ENCODE measurements at regions not wholly inside any gene's neighbourhood (a gene's known extent, or its start where the extent isn't known, plus 50 kb on each side); places are given as distances from the start of the nearest gene placed in this dataset.
"Not testable (repeated sequence)": the region's sequence is repeated elsewhere in the genome, so short reads cannot be mapped to it uniquely, and the experiment has no call there.

DNA sequence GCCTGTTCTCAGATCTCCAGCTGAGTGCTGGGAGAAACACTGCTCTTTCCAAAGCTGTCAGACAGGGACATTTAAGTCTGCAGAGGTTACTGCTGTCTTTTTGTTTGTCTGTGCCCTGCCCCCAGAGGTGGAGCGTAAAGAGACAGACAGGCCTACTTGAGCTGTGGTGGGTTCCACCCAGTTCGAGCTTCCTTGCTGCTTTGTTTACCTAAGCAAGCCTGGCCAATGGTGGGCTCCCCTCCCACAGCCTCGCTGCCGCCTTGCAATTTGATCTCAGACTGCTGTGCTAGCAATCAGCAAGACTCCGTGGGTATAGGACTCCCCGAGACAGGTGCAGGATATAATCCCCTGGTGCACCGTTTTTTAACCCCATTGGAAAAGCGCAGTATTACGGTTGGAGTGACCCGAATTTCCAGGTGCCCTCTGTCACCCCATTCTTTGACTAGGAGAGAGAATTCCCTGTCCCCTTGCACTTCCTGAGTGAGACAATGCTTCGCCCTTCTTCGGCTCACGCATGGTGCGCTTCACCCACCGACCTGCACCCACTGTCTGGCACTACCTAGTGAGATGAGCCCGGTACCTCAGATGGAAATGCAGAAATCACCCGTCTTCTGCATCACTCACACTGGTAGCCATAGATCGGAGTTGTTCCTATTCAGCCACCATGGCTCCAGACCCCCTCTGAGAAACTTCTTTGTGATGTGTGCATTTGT is 650.3 kb upstream of the ALG10B start:
- Histone ChIP-seq H3K27ac (ENCODE audit: low read depth, low read length, poor library complexity, severe bottlenecking) (no peak overlapping the region), H3K79me2 (ENCODE audit: insufficient read depth, low read depth, low read length) (no peaks in the 10 kb centered on the region), H4K20me1 (ENCODE audit: insufficient read depth, low read length) (no peaks in the 10 kb centered on the region), H3K9me3 (ENCODE audit: low read length) (no peaks in the 10 kb centered on the region), H2AFZ (ENCODE audit: low read length) (no peak overlapping the region), H3K4me1 (ENCODE audit: insufficient read depth, low read length, poor library complexity, severe bottlenecking) (no peaks in the 10 kb centered on the region), H3K4me3 (ENCODE audit: low read depth, low read length, poor library complexity, severe bottlenecking) (no peak overlapping the region), H3K4me2 (ENCODE audit: low read length) (no peak overlapping the region), H3K9me2 (ENCODE audit: insufficient read depth, low read length) (no peaks in the 10 kb centered on the region), H3K36me3 (ENCODE audit: insufficient read depth, low read length) (no peaks in the 10 kb centered on the region)
- TF ChIP-seq, protein P1, sequence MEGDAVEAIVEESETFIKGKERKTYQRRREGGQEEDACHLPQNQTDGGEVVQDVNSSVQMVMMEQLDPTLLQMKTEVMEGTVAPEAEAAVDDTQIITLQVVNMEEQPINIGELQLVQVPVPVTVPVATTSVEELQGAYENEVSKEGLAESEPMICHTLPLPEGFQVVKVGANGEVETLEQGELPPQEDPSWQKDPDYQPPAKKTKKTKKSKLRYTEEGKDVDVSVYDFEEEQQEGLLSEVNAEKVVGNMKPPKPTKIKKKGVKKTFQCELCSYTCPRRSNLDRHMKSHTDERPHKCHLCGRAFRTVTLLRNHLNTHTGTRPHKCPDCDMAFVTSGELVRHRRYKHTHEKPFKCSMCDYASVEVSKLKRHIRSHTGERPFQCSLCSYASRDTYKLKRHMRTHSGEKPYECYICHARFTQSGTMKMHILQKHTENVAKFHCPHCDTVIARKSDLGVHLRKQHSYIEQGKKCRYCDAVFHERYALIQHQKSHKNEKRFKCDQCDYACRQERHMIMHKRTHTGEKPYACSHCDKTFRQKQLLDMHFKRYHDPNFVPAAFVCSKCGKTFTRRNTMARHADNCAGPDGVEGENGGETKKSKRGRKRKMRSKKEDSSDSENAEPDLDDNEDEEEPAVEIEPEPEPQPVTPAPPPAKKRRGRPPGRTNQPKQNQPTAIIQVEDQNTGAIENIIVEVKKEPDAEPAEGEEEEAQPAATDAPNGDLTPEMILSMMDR (conservative IDR thresholded peaks at IDR 0.05; ENCODE audit: low read length) = no peak
- no peak for TF ChIP-seq EZH2phosphoT487 (IDR thresholded peaks at IDR 0.05; ENCODE audit: borderline replicate concordance, low read depth, low read length)
- intact Hi-C loops (cut with micrococcal nuclease; ENCODE audit: unreplicated experiment) = no loop called here
- POLR2A ChIA-PET = no interaction called here
- no peak for DNase-seq (ENCODE audit: low spot score)
- BruUV-seq (replicated peaks) = no TSS peak
- CTCF ChIA-PET (ENCODE audit: unreplicated experiment) = no interaction called here

DNA sequence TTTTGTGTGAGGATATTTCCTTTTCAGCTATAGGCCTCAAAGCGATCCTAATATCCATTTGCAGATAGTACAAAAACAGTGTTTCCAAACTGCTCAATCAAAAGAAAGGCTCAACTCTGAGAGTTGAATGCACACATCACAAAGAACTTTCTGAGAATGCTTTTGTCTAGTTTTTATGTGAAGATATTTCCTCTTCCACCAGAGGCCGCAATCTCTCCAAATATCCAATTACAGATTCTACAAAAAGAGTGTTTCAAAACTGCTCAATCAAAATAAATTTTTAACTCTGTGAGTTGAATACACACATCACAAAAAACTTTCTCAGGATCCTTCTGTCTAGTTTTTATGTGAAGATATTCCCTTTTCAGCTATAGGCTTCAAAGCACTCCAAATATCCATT is 648.0 kb upstream of the ALG10B start:
- POLR2A ChIA-PET = not testable (repeated sequence)

More for the DNA sequence above, 648.0 kb upstream of the ALG10B start:
- BruUV-seq (replicated peaks); DNase-seq (ENCODE audit: low spot score); H3K9me3 ChIP-seq (ENCODE audit: low read length); H3K4me2 ChIP-seq (ENCODE audit: low read length); CTCF ChIA-PET (ENCODE audit: unreplicated experiment); H4K20me1 ChIP-seq (ENCODE audit: insufficient read depth, low read length); H2AFZ ChIP-seq (ENCODE audit: low read length); intact Hi-C loops (cut with micrococcal nuclease; ENCODE audit: unreplicated experiment); H3K27ac ChIP-seq (ENCODE audit: low read depth, low read length, poor library complexity, severe bottlenecking); H3K36me3 ChIP-seq (ENCODE audit: insufficient read depth, low read length); H3K9me2 ChIP-seq (ENCODE audit: insufficient read depth, low read length); H3K79me2 ChIP-seq (ENCODE audit: insufficient read depth, low read depth, low read length); H3K4me1 ChIP-seq (ENCODE audit: insufficient read depth, low read length, poor library complexity, severe bottlenecking); H3K4me3 ChIP-seq (ENCODE audit: low read depth, low read length, poor library complexity, severe bottlenecking): not testable (repeated sequence)
- TF ChIP-seq, protein P1 (conservative IDR thresholded peaks at IDR 0.05; ENCODE audit: low read length) = 0 out of 2 replicates have a peak, but pooled peaks have one; percentile 17

Measured in OCI-LY7 (cell line).